NCI-H1092 treated with DMSO at 0.1 percent for 48 hours (cell line): ENCODE measurements at regions not wholly inside any gene's neighbourhood (a gene's known extent, or its start where the extent isn't known, plus 50 kb on each side); places are given as distances from the start of the nearest gene placed in this dataset.

Experiments
- DNase-seq: peaks from one replicate; lab custom pipeline; 2025; lab: John Stamatoyannopoulos, UW

DNA sequence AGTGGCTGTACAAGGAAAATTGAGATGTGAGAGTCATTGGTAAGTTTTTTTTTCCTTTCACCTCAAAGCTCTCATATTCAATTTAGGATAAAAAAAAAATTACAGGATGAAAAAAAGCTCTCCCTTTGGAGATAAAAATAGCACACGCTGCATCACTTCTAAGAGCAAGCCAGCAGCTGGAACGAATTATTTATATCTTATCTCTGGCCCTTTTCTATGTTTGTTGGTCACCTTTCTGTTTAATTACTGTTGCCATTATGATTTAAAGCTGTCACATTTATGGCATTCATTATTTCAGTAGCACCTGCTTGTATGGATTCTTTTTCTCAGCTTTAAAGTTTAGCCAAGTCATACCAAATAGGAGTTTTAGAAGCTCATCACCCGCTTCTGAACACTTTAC lies 171.6 kb upstream of the PDZRN3 start:
- DNase-seq, result no peak

DNA sequence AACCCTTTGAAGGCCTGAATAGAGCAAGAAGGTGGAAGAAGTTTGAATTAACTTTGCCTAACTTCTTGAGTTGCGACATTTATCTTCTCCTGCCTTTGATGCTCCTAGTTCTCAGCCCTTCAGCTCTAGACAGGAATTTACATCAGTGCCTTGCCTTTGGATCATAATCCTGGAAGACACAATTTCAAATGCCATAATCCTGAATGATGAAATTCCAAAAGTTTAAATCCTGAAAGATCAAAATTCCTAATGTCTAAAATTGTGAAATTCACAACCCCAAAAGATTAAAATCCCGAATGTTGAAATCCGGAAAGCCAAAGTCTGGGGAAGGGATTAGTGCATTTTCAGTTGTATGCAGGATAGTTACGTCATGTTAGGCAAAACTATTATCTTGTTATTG lies 166.6 kb upstream of the PDZRN3 start:
- no peak for DNase-seq

DNA sequence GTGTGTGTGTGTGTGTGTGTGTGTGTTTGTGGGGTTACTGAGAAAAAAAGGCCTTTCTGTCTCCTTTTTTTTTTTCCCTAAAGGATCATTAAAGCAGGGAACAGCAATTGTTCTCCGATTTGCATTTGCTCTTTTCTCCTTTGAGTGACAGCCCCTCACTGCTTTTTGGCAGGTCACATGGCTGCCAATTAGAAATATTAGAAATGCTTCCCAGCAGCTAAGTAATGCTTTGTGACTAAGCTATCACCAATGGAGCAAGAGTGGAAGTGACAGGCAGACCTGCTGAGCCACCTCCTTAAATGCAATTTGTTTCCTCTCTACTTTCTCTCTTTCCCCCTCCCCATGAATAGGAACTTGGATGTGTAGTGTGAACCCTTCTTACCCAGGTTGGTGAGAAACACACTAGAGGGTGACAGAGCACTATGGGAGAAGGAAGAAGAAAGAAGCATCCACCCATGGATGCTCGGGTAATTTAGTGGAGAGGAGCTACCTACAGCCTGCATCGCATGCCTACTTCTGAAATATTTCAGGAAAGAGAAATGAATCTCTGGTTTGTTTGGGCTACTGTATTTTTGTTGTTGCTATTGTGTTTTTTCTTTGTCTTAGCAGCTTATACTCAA lies 165.2 kb upstream of the PDZRN3 start:
- DNase-seq, result no peak

DNA sequence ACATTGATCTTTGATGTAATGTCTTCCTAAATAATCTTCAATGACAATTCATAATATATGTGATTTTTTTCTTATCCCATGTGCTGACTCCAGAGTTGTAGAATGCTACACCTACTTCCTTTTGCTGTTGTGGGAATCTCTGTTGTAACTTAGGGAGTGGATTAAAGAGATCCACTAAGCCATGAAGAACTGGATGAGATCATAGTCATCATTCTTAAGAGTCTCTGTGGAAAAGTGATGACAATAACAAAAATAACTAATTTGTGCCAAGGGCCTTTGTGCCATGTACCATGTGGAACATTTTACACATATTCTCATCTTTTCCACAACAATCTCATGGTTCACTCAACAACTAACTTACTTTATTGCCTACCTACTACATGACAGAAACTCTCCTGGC lies 162.9 kb upstream of the PDZRN3 start:
- no peak for DNase-seq

DNA sequence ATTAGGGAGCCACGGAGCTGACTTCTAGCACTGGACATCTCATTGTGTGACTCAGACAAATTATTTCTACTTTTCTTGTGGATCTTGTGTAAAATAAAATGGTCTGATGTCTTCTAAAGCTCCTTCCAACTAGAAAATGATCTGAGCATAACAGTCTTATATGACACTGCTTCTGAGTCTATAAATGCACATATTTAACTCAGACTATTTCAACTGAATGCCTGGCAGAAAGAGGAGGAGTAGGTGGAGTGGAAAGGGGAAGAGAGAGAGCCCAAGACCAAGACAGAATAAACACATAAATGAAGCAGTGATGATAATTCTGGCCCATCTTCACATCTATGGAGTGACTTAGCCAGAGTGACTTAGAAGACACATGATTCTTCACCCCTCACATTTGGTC lies 162.3 kb upstream of the PDZRN3 start:
- no peak for DNase-seq

DNA sequence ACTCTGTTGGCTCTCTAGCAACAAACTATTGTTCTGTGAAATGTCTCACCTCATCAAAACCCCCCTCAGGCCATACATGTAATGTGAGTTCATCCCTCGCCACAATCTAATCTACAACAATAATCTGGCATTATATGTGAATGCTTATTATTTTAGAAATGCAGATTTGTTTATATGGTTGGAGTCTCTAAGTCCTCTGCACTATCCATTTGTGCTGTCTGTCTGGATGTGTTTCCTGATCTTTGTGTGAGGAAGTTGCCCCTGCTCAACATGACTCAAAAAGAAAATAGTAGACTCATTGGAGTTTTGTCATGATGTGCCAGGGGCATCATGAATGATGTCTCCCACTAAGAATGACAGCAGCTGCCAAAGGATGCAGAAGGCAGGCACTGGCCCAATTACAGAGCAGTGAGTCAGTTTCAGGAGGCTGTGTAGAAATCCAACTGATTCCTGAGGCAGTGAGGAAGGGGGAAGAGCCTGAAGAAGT lies 161.6 kb upstream of the PDZRN3 start:
- no peak for DNase-seq

DNA sequence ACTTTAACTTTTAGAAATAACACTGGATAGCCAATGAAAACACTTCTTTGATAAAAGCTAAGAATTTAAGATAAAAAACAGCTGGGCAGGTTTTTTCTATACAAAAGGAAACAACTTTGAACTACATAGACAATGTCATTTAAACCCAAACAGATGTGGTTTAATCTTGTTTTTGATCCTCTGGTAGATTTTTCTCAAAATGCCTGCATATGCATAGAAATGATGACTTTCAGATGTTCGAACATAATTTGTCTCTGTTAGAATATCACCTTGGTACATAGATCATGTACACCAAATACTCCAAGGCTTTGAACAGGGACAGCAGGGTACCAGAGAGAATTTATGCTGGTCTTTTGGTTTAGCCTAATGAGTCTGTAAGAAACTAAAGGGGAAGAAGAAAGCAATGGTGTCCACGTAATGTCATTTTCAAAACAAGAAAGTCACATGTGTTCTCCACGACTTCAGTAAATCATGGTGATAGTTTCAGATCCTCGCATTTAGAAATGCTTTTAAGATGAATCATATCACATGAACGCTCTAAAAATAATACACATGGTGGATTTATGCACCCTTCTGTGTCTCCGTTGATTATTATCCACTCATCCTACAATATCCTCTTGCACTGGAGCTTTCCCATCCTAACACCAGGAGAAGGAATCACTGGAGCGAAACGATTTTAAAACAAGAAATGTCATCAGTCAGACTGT lies 160.1 kb upstream of the PDZRN3 start:
- DNase-seq, result no peak

DNA sequence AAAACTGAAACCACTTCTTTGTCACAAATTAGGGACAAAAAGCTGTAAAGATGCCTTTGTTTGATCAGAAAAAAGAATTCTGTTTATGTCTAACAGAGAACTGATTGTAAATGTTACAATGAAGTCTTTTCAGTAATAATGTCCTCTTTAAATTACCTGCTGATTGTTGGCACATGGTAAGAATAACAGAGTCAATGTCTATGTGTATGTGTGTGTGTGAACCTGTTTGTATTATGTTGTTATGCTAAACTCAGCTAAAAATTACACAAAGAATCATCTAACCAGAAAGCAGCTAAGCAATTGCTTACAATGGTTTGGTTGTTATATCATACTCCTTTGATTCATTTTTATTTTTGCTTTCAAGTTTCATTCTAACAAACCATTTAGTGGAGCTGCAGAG lies 159.1 kb upstream of the PDZRN3 start:
- no peak for DNase-seq

DNA sequence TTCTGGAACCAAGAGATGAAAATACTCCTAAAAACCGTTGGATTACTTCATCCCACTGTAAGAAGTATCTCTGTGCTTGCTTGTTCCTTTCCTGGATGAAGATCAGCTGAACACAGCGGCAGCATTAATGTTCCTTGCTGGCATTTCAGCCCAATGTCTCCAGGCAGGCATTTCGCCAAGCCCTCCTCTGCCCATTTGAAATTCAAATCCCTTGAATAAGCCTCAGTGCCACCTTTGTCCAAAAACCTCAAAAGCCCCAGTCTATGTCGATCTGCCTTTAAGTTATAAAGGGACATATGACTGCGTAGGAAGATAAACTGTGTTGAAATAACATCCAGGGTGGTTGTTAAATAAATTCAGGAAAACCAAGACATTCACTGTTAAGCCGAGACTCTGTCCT lies 156.8 kb upstream of the PDZRN3 start:
- DNase-seq, result no peak

DNA sequence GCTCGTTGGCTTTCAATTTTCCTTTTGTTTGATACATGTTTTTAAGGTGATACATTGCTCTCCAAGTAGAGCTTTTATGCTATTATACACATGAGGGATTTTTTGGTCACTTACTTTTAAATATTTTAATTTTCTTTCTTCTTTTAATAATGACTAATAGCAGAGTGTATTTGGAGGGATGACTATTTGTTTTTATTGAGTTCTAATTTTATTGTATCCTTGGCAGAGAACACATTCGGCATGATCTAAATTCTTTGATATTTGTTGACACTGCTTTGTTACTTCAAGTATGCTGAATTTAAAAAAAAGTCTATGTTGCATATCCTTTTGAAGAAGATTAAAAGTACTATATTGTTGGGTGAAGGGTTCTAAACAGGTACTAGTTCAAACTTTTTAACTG lies 149.9 kb upstream of the PDZRN3 start:
- DNase-seq, result no peak

DNA sequence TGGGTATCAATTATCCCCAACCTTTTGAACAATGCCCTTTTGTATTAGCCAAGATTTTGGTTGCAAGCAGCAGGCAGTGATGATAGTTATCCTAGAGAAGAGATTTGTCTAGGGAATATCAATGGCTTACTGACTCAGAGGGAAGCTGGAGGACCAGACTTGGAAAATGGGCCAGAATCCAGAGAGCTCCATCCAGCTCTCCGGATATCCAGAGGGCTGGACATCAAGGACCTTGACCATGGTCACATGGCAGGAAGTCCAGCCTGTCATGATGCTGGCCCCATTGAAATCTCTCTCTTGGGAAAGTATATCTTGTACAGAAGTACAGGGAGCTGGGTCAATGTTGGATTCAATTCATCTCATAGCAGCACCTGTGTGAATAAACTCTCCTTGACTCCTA lies 148.5 kb upstream of the PDZRN3 start:
- DNase-seq, result no peak

DNA sequence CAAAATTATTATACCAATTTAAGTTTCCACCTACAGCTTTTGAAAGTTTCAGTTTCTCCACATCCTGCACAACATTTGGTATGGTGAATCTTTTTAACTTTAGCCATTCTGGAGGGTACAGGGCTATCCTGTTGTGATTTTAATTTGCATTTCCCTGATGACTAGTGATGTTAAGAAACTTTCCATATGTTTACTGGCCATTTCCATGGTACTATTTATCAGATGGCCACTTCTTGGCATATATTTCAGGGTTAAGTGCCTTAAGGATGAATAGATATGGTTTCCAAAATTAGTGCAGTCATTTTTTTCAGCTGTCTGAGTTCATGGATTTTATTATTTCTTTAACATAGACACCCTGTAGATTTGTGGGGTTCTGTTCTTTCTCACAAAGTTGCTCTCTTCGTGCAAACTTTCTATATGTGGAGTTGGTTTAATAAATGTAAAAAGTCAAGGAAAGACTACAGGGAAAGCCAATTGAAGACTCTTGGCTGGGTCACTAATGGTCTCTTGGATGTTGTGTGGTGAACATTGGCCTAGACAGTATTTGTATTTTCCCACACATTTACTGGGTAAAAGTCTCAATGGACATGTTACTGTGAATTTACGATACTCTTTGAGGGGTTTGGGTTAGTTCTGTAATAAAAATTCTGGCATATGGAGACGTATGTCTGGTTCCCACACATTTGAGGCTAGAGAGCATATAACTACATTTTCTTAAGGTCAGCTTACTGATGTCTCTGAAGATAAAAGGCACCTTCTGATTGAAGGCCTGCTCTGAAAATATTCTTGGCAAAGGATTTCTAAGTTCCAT lies 147.5 kb upstream of the PDZRN3 start:
- DNase-seq, result no peak

DNA sequence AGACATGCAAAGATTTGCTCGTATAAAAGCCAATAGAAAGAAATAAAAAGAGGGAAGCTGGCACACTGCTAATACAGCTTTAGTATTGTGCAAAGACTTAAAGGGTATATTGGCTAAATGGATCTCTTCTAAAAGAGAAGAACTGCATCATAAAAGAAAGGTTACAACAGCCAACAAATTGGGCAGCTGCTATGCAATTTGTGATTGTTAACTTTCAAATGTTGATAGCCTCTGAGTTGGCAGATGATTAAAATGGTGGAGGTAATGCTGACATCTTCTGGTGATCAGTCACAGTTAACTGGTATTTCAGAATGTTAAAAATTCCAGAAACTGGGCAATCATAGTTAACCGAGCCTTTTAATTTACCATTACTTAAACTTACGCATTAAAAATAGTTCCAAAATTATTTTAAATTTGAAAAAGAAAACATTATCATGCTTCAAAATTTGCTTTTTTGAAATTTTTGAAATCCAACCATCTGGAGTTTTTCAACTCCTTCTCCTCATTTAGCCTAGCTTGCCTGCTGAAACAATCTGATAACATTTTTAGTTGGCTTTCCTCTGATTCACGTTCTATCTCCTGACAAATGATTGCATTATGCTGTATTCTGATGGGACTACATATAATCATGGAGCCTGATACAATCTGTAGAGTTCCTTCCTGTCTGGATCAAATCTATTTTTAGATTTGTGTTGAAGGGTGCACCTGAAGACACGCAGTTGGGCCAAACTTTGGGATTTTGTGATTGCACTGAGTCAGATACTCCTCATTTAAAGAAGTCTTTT lies 144.0 kb upstream of the PDZRN3 start:
- DNase-seq, result peak; percentile 19

DNA sequence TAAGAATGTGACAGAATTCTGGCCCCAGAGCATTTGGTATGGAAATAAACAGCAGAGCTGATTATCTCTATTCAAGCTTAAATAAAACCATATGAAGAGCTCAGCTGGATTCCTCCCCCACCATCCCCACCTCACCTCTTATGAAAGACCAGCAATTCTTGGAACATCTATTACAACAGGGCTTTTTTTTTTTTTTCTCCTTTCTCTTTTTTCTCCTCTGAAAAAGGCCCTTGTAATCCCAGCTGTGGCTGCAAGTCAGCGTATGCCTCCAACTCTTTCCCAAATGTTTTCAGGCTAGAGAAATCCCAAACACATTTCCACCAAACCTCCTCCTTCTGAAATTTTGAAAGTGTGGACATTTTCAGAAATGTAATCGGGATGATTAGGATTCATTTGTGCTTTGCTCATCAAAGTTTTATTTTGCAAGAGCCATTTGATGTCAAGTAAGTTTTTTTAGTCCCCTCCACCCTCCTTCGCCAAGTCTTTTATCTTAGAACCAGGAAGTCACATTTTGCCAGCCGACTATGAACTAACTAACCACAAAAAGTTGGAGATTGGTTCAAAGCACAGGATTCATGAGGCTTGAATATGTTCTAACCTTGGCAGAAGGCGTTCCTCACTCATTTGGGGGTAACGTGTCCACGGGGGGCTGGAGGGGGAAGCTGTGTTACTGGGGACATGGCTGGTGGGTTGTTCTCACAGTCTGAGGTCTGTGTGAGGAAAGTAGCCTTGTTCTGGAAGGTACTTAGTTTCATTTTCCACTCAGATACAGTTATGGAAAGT lies 142.0 kb upstream of the PDZRN3 start:
- no peak for DNase-seq

DNA sequence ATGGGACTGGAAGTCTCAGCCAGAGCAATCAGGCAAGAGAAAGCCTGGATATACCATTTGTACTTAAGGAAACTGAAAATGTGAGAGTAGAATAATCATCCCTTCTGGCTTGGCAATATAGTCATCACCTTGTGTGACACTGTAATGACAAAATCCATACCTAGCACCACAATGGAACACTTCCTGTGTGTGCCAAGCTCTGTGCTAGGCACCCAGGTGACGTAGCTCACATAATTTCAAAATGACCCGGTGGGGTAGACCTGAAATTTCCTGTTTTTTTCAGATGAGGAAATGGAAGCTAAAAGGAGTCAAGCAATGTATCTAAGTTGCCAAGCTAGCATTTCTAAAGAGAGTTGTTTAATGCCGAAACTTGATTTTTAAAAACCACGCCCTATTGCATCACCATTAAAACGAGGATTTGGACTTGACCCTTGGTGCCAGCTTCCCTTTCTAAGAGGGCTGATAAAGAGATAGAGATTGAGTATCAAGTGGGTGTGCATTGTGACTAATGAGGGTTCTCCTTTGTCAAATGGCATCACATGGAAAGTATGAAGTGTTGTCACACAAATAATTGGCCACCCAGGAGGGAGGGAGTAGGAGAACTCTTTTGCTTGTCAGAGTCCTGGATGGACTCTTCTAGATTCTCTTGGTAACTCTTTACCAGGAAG lies 141.3 kb upstream of the PDZRN3 start:
- DNase-seq, result no peak

DNA sequence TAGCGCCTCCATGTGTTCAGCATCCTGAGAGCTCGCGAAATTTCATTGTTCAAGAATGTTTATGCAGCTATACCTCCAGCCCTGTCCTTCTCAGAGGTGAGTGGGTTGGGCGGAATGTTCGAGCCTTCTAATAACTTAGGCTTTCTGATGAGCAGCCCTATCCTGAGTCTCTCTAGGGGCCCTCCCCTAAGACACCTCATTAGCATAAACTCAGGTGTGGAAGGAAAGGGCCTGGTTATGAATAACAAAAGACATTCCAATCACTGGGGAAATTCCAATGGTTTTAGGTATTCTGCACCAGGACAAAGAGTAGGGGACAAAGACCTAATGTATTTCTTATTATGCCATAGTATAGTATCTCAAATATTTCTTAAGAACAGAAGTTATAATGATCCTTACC lies 138.1 kb upstream of the PDZRN3 start:
- DNase-seq, result no peak

DNA sequence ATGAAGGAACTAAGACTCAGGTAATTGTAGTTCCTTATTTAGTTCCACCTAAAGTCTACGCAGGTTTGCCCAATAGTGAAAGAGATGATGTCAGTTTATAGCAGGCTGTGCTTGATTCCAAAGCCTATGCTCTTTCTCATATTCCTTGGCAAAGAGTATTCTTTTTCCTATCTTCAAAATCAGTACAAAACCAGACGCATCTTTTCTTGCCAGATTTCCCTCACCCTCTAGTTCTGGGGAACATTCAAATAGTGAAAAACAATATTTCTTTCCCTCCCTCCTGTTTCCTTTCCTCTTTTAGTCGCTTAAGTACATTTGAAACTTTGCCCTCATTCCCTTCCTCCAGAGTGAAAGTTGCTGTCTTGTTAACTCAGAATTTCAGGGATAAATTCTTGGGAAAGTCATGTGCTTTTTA lies 134.6 kb upstream of the PDZRN3 start:
- no peak for DNase-seq

DNA sequence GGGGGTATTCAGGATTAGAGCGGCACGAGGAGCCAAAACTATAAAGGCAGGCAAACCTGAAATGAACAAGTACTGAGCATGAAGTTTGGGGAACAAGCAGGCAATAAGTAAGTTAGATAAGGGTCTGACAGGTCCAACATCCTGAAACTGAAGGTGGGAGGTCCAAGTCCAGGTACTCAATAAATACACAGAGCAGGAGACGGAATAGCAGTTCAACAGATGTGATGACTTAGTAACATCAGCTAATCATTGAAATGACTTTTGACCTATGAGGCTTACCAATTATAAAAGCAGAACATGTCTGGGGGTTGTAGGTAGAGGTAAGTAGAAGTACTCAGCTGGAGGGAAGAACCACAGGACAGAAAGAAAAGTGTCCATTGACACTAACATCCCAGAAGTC lies 132.8 kb upstream of the PDZRN3 start:
- DNase-seq, result no peak

DNA sequence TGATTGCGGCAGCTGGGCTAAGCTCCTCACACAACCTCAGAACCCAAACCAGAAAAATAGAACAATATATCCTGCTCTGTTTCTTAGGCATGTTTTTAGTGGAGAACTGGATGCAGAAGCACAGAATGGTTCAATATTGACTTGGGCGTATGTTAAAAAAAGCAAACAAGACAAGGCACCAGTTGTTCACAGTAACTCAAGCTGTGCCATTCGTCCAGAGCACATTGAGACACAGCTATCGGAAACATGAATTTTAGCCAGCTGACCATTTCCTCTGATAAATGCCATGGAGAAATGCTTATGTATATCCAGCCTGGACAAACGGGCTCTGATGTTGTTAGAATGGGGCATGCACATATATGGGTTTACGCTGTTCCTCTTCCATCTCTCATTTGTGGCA lies 129.2 kb upstream of the PDZRN3 start:
- DNase-seq, result no peak

DNA sequence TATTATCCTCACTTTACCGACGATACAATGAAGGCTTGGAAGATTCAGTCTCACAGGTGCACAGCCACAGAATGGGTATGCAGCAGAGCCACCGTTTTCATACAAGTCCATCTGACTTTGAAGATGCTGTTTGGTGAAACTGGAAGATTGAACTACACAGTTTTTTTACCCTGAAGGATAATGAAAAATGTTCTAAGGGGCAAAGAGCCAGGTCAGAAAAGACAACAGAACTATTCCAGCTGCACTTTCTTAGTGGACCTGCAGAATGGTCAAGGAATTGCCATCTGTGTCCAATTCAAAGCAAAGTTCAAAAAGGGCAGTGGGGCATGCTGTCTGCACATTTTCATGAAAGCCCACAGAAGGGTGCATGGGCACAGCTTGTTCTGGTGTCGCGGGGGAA lies 127.6 kb upstream of the PDZRN3 start:
- DNase-seq, result no peak

DNA sequence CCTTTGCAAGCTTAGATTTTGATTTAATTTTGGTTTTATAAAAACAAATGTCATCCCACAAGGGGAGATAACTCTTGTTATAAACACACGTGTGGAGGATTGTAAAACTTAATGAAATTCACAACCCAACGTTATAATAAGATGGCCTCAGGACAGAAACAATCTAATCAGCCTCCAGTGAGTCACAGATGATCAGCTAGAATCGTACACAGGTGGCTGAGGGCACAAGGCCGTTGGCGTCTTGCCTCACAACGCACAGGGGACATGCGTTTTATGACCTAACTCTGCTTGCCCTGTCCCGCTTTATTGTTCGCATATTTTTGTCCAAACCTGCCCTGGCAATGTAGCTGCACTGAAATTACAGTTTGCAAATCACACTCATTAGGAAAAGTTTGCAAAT lies 121.9 kb upstream of the PDZRN3 start:
- no peak for DNase-seq
